GM12875 (cell line): ENCODE measurements at regions not wholly inside any gene's neighbourhood (a gene's known extent, or its start where the extent isn't known, plus 50 kb on each side); places are given as distances from the start of the nearest gene placed in this dataset.

ENCODE experiments used
- H3K4me3 ChIP-seq: one replicate; pipeline ENCODE4 v1.5.1; 2011; ENCODE audit warnings: low read depth, low read length, control low read depth
- TF ChIP-seq, protein P1 (sequence below): IDR thresholded peaks from 2 replicates; pipeline ENCODE4 v1.5.1; 2011; ENCODE audit warnings: low read depth, mild to moderate bottlenecking, control low read depth, inconsistent platforms, low read length, moderate library complexity, borderline replicate concordance; ENCODE audit not compliant: insufficient read depth

DNA sequence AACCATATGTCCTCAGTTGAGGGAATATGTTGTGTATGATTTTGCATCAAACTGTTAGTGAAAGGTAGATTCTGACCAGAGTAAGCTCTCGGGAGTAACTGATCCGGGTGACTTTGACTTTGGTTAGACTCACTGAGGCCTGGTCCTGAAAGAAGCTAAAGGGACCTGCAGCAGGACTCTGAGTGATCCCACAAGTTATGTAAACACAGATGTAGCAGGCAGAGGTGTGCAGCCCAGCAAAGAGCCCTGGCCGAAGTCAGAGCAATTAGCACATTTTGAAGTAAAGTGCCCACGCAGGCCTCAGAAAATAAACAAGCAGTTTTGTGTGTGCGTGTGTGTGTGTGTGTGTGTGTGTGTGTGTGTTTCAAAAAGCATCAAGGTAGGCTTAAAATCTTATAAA, 245.6 kb upstream of the FERD3L start:
- H3K4me3 ChIP-seq = no peak overlapping the region
- TF ChIP-seq, protein P1, sequence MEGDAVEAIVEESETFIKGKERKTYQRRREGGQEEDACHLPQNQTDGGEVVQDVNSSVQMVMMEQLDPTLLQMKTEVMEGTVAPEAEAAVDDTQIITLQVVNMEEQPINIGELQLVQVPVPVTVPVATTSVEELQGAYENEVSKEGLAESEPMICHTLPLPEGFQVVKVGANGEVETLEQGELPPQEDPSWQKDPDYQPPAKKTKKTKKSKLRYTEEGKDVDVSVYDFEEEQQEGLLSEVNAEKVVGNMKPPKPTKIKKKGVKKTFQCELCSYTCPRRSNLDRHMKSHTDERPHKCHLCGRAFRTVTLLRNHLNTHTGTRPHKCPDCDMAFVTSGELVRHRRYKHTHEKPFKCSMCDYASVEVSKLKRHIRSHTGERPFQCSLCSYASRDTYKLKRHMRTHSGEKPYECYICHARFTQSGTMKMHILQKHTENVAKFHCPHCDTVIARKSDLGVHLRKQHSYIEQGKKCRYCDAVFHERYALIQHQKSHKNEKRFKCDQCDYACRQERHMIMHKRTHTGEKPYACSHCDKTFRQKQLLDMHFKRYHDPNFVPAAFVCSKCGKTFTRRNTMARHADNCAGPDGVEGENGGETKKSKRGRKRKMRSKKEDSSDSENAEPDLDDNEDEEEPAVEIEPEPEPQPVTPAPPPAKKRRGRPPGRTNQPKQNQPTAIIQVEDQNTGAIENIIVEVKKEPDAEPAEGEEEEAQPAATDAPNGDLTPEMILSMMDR = no peak

DNA sequence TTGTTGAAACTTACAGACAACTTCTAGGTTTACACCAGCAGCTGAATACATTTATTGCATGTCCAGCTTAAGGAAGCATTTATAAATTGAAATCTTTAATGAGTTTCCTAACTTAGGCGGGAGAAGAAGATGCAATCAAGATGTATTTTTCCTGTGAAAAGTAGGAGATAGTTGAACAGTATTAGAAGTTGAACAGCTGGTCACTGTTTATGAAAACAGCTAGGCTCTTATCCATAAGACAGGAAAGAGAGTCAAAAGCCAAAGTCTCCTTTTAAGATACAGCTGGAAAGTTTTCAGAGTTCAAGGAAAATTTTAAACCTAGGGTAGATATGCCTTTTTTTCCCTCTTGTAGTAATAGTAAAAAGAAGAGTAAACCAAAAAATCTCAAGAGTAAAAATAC, 236.1 kb upstream of the FERD3L start:
- H3K4me3 ChIP-seq = no peak overlapping the region
- TF ChIP-seq, protein P1 = no peak

DNA sequence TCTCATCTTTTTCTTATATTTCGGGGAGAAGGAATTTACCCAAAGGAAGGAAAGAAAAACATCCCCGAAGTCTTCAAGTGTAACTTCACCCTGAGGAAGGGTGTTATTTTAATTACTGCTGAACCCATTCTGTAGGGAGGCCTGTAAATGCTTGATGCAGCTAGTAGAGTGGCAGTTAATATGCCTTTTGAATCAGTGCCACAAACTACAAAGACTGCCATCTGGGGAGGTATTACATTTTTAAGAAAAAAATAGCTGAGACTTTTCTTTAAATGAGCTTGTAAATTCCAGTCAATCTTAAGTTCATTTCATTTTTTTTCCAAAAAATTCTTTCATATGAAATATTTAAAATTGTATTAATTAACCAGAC, 233.1 kb upstream of the FERD3L start:
- H3K4me3 ChIP-seq = no peak overlapping the region
- TF ChIP-seq, protein P1 = no peak

DNA sequence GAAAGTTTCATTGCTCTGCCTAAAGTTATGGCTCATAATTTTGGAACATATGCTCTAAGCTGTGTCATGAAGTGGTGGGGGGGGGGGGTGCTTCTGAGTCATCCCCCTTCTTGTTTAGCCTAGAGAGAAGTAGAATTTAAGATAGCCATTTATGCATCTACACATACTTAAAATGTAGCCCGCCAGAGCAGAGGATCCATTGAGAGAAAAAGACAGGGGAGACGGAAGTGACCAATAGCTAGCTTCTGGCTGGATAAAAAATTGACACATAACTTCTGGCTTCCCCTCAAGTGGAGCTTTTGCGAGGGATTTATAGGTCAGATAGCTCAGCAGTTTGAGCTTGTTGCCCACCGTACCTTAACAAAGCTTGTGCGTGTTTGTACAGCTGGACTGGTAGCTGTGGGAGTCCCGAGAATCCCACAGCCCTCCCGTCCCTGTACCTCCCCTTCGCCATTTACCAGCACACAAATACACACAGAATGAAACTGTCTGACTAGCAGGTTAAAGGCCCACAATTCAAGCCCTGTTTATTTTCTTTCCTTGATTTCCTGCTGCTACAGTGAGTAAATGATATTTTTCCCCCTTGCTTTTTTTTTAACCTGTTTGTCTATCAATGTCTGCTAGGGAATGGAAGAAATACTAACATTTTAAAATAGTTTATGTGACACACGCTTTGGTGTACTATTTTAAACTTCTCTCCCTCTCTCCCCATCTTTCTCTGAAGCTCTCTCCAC, 232.6 kb upstream of the FERD3L start:
- no peak overlapping the region for H3K4me3 ChIP-seq
- TF ChIP-seq, protein P1 = no peak

DNA sequence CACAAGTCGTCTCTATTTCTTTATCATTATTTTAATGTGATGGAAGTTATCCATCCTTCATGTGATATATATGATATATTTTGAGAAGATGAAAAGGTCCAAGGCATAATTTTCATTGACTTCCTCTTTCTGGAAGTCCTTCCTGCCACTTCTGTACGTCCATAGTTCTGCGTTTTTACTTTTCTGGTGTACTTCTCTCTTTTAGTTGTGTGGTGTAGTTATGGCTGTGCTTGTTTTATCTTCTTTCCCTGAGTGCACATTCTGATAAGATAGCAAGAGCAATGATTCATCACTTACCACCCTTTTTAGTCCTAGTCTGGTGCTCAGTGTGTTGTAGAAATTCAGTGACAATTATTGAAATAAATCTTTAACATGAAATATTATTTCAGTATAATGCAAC, 231.3 kb upstream of the FERD3L start:
- H3K4me3 ChIP-seq = no peak overlapping the region
- TF ChIP-seq, protein P1 = no peak

DNA sequence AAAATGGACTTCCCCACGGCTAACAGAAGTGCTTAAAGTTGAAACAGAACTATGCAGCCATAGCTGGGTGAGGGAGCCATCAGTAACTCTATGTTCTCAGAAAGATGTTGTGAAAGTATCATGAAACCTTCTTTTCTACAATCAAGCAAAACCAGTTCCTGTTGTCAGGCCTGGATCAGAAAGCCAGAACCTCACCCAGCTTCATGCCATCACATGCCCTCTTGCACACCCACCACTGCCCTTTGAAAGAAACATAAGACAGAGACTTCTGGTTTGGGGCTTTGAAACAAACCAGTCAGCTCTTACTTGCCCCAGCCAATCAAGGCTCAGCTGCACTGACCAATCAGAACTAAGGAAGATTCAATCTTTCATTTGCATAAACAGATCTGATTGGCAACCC, 230.8 kb upstream of the FERD3L start:
- H3K4me3 ChIP-seq = no peak overlapping the region
- TF ChIP-seq, protein P1 = no peak

DNA sequence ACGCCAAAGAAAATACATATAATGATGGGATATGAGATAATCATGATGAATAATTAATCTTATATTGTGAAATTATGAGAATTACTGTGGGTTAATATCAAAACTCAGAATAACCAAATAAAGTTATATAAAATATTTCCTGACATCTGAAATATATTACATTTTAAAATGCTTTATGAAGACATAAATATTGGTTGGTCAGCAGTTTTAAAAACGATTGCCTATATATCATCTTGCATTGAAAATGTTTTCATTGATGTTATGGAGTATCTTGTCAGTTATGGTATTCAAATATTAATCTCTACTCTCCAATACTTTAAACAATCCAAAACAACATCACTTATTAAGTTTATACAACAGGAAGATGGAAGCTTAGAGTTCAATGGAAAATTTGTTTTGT, 228.1 kb upstream of the FERD3L start:
- TF ChIP-seq, protein P1 = no peak

More for the DNA sequence above, 228.1 kb upstream of the FERD3L start:
- H3K4me3 ChIP-seq = no peak overlapping the region
